GM12878 (cell line): ENCODE measurements at regions not wholly inside any gene's neighbourhood (a gene's known extent, or its start where the extent isn't known, plus 50 kb on each side); places are given as distances from the start of the nearest gene placed in this dataset.

ENCODE experiments used
- ATAC-seq: fragments of 200-7000 bp; cut with Tn5 transposase; 3 replicates; pipeline ENCODE4 v1.9.1; 2020; ENCODE audit warnings: mild to moderate bottlenecking, moderate library complexity
- BruUV-seq: library from RNA; stranded (reverse); fragments of 400-500 nt; replicated peaks from 2 replicates; lab custom pipeline; 2021; lab: Mats Ljungman, UMichigan
- CTCF ChIA-PET: fragments of 300-600 bp; sonication (Branson Sonifier 250); formaldehyde crosslinking; extraction: SDS; loops from one replicate; lab custom pipeline; 2021; ENCODE audit warnings: inconsistent platforms; lab: Yijun Ruan, JAX
- POLR2A ChIA-PET: fragments of 350-600 bp; formaldehyde crosslinking; extraction: SDS; loops from one replicate; lab custom pipeline; 2021; ENCODE audit warnings: inconsistent platforms; lab: Charles Lee
- RAD21 ChIA-PET: fragments of 300-600 bp; sonication (Branson Sonifier 250); formaldehyde crosslinking; loops from one replicate; lab custom pipeline; 2023; ENCODE audit warnings: antibody characterized with exemption; ENCODE audit not compliant: unreplicated experiment; lab: Charles Lee
- SMC1A ChIA-PET: fragments of 300-600 bp; sonication (Branson Sonifier 250); formaldehyde crosslinking; loops from one replicate; lab custom pipeline; 2023; ENCODE audit not compliant: unreplicated experiment, uncharacterized antibody; lab: Charles Lee
- DNase-seq: peaks from one replicate; pipeline ENCODE4 v3.0.0-alpha.2; 2011; ENCODE audit warnings: low read depth, low spot score
- FAIRE-seq: peaks from 3 replicates; lab custom pipeline; 2011; peaks lifted over from hg19 to GRCh38; lab: Jason Lieb, UNC
- H2AFZ ChIP-seq: 2 replicates; pipeline ENCODE4 v1.6.0; 2011; ENCODE audit warnings: low read depth, low read length, control low read depth; ENCODE audit not compliant: control insufficient read depth
- H3K27ac ChIP-seq: 2 replicates; pipeline ENCODE4 v1.5.1; 2011; ENCODE audit warnings: control low read depth; ENCODE audit not compliant: control insufficient read depth, insufficient read depth
- H3K27me3 ChIP-seq, 2 experiments: replicated peaks in 1 of 2; 2 replicates each; pipeline versions ENCODE4 v1.6.0 to v1.6.1; 2011; ENCODE audit warnings: low read length in 1 of 2; ENCODE audit not compliant: control insufficient read depth in 2 of 2, insufficient read depth in 2 of 2
- H3K36me3 ChIP-seq, 2 experiments: 2 replicates each; pipeline ENCODE4 v1.5.1; 2011; ENCODE audit warnings: low read length in 1 of 2; ENCODE audit not compliant: control insufficient read depth in 2 of 2, insufficient read depth in 2 of 2
- H3K4me1 ChIP-seq: 2 replicates; pipeline ENCODE4 v1.6.1; 2011; ENCODE audit warnings: mild to moderate bottlenecking, low read length, moderate library complexity, mixed read lengths; ENCODE audit not compliant: control insufficient read depth, insufficient read depth
- H3K4me2 ChIP-seq: 2 replicates; pipeline ENCODE4 v1.6.0; 2011; ENCODE audit warnings: control low read depth; ENCODE audit not compliant: control insufficient read depth, insufficient read depth
- H3K4me3 ChIP-seq: fragments of 200-600 bp; sonication (generic); 2 replicates; pipeline ENCODE4 v1.5.1; 2016
- H3K79me2 ChIP-seq: 2 replicates; pipeline ENCODE4 v1.6.0; 2011; ENCODE audit warnings: low read length; ENCODE audit not compliant: control insufficient read depth, insufficient read depth
- H3K9ac ChIP-seq: 2 replicates; pipeline ENCODE4 v1.8.0; 2011; ENCODE audit warnings: low read length, control low read depth, mixed read lengths; ENCODE audit not compliant: control insufficient read depth, insufficient read depth
- H3K9me3 ChIP-seq: replicated peaks from 3 replicates; pipeline ENCODE4 v1.5.1; 2011; ENCODE audit warnings: mild to moderate bottlenecking, low read length; ENCODE audit not compliant: control insufficient read depth, insufficient read depth
- H4K20me1 ChIP-seq: 2 replicates; pipeline ENCODE4 v1.6.0; 2011; ENCODE audit not compliant: control insufficient read depth, insufficient read depth
- EP300 ChIP-seq, 2 experiments: fragments of 150-350 bp in 1 of 2; IDR thresholded peaks; 2 replicates each; pipeline ENCODE4 v1.6.1; 2011 to 2012; ENCODE audit warnings: low read depth in 2 of 2, low read length in 2 of 2, borderline replicate concordance in 1 of 2, improper control_type of control experiment in 1 of 2, inconsistent platforms in 1 of 2; ENCODE audit not compliant: control insufficient read depth in 1 of 2
- ESRRA ChIP-seq: IDR thresholded peaks from 2 replicates; pipeline ENCODE4 v1.6.1; 2012; ENCODE audit warnings: mild to moderate bottlenecking, low read length, improper control_type of control experiment
- FOS ChIP-seq: IDR thresholded peaks from 3 replicates; pipeline ENCODE4 v1.6.1; 2011; ENCODE audit warnings: borderline replicate concordance; ENCODE audit not compliant: insufficient read length; ENCODE audit errors: extremely low read depth
- MTA3 ChIP-seq: IDR thresholded peaks from 2 replicates; pipeline ENCODE4 v1.6.1; 2012; ENCODE audit warnings: low read length, inconsistent platforms, borderline replicate concordance
- PML ChIP-seq: IDR thresholded peaks from 2 replicates; pipeline ENCODE4 v1.6.1; 2012; ENCODE audit warnings: low read length, inconsistent platforms
- RELA ChIP-seq: fragments of 450-650 bp; IDR thresholded peaks from 2 replicates; pipeline ENCODE4 v1.8.0; 2014; ENCODE audit warnings: borderline replicate concordance; ENCODE audit not compliant: partially characterized antibody
- SIX5 ChIP-seq: IDR thresholded peaks from 2 replicates; pipeline ENCODE4 v1.6.1; 2011; ENCODE audit warnings: mild to moderate bottlenecking, low read depth, low read length, moderate library complexity; ENCODE audit not compliant: severe bottlenecking
- TBL1XR1 ChIP-seq: IDR thresholded peaks from 2 replicates; pipeline ENCODE4 v1.6.1; 2012; ENCODE audit warnings: low read depth, low read length, improper control_type of control experiment
- ZZZ3 ChIP-seq: IDR thresholded peaks from 2 replicates; pipeline ENCODE4 v1.6.1; 2011; ENCODE audit warnings: low read depth; ENCODE audit not compliant: control insufficient read depth, insufficient read length
- WGBS: methylation state at CpG from one replicate; pipeline ENCODE4 v1.1.6; 2016; ENCODE audit warnings: low lambda C conversion rate; ENCODE audit not compliant: insufficient replicate concordance, insufficient coverage; ENCODE audit errors: missing lambda C conversion rate; 5-methylcytosine and 5-hydroxymethylcytosine counted together
- in situ Hi-C: fragments of 300-500 bp; cut with MboI; formaldehyde crosslinking; loops from 9 replicates; pipeline ENCODE4 v1.14.3; 2018; ENCODE audit warnings: mixed read lengths
- intact Hi-C: fragments of 100-400 bp; cut with micrococcal nuclease; formaldehyde crosslinking; loops from one replicate; pipeline ENCODE4 v1.14.2; 2022; ENCODE audit not compliant: unreplicated experiment
- TF ChIP-seq, protein P1 (sequence below): IDR thresholded peaks from 2 replicates; pipeline ENCODE4 v1.6.1; 2011; ENCODE audit warnings: borderline replicate concordance, low read depth, mild to moderate bottlenecking, moderate library complexity, low read length; ENCODE audit not compliant: insufficient read depth, poor library complexity, severe bottlenecking
- TF ChIP-seq, protein P2 (sequence below): IDR thresholded peaks from 2 replicates; pipeline ENCODE4 v1.6.1; 2012; ENCODE audit warnings: low read depth, low read length, improper control_type of control experiment
- TF ChIP-seq, protein P3 (sequence below): fragments of 450-650 bp; IDR thresholded peaks from 2 replicates; pipeline ENCODE4 v1.6.1; 2016; ENCODE audit warnings: mild to moderate bottlenecking
- TF ChIP-seq, protein P4 (sequence below): IDR thresholded peaks from 2 replicates; pipeline ENCODE4 v1.6.1; 2012; ENCODE audit warnings: improper control_type of control experiment, low read depth, low read length; ENCODE audit not compliant: insufficient replicate concordance

DNA sequence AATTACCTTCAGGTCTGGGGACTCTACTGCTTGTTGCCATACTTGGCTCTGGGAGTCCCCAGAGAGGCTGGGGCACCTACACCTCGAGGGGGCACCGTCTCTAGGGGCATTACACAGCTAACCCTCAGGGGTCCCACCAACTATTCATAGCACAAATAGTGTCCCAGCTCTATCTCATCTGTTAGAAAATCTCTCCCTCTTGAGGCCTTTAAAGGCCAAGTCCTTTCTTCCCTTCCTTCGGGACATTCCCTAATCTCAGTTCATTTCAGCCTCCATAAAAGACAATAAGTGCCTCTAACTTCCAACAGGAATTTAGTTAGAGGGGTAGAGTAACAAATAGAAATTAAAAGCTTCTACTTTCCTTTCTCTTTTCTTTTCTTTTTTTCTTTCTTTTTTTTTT lies 55.8 kb upstream of the SORBS2 start:
- Histone ChIP-seq H3K4me3 (no peak overlapping the region), H3K9ac (no peak overlapping the region), H3K9me3 (no peaks in the 10 kb centered on the region), H3K4me1 (no peaks in the 10 kb centered on the region), H4K20me1 (no peaks in the 10 kb centered on the region), H3K27ac (no peak overlapping the region), H3K36me3 (no peaks in the 10 kb centered on the region), H3K4me2 (no peak overlapping the region), H2AFZ (no peak overlapping the region), H3K79me2 (no peaks in the 10 kb centered on the region), H3K27me3 (no peaks in the 10 kb centered on the region; a peak in 2 of 4 replicates)
- intact Hi-C loops = no loop called here
- ATAC-seq (no peak), FAIRE-seq (no peak), DNase-seq (no peak)
- ChIA-PET RAD21 (no interaction called here), CTCF (no interaction called here), POLR2A (no interaction called here), SMC1A (no interaction called here)
- BruUV-seq = no TSS peak
- in situ Hi-C loops = no loop called here
- 16% methylated on average over 3 of the region's 3 CpGs for WGBS
- TF ChIP-seq, protein P1, sequence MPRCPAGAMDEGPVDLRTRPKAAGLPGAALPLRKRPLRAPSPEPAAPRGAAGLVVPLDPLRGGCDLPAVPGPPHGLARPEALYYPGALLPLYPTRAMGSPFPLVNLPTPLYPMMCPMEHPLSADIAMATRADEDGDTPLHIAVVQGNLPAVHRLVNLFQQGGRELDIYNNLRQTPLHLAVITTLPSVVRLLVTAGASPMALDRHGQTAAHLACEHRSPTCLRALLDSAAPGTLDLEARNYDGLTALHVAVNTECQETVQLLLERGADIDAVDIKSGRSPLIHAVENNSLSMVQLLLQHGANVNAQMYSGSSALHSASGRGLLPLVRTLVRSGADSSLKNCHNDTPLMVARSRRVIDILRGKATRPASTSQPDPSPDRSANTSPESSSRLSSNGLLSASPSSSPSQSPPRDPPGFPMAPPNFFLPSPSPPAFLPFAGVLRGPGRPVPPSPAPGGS = no peak
- TF ChIP-seq RELA (no peak), EP300 (IDR thresholded peaks at IDR 0.05; ENCODE audit: borderline replicate concordance in 1 of 2, control insufficient read depth in 1 of 2, low read depth in 2 of 2, low read length in 2 of 2) (no peak), ESRRA (no peak), TBL1XR1 (no peak), PML (no peak), SIX5 (no peak), MTA3 (no peak), ZZZ3 (no peak), FOS (no peak)
- TF ChIP-seq, protein P2, sequence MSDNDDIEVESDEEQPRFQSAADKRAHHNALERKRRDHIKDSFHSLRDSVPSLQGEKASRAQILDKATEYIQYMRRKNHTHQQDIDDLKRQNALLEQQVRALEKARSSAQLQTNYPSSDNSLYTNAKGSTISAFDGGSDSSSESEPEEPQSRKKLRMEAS = no peak
- TF ChIP-seq, protein P3, sequence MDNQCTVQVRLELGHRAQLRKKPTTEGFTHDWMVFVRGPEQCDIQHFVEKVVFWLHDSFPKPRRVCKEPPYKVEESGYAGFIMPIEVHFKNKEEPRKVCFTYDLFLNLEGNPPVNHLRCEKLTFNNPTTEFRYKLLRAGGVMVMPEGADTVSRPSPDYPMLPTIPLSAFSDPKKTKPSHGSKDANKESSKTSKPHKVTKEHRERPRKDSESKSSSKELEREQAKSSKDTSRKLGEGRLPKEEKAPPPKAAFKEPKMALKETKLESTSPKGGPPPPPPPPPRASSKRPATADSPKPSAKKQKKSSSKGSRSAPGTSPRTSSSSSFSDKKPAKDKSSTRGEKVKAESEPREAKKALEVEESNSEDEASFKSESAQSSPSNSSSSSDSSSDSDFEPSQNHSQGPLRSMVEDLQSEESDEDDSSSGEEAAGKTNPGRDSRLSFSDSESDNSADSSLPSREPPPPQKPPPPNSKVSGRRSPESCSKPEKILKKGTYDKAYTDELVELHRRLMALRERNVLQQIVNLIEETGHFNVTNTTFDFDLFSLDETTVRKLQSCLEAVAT = no peak
- TF ChIP-seq, protein P4, sequence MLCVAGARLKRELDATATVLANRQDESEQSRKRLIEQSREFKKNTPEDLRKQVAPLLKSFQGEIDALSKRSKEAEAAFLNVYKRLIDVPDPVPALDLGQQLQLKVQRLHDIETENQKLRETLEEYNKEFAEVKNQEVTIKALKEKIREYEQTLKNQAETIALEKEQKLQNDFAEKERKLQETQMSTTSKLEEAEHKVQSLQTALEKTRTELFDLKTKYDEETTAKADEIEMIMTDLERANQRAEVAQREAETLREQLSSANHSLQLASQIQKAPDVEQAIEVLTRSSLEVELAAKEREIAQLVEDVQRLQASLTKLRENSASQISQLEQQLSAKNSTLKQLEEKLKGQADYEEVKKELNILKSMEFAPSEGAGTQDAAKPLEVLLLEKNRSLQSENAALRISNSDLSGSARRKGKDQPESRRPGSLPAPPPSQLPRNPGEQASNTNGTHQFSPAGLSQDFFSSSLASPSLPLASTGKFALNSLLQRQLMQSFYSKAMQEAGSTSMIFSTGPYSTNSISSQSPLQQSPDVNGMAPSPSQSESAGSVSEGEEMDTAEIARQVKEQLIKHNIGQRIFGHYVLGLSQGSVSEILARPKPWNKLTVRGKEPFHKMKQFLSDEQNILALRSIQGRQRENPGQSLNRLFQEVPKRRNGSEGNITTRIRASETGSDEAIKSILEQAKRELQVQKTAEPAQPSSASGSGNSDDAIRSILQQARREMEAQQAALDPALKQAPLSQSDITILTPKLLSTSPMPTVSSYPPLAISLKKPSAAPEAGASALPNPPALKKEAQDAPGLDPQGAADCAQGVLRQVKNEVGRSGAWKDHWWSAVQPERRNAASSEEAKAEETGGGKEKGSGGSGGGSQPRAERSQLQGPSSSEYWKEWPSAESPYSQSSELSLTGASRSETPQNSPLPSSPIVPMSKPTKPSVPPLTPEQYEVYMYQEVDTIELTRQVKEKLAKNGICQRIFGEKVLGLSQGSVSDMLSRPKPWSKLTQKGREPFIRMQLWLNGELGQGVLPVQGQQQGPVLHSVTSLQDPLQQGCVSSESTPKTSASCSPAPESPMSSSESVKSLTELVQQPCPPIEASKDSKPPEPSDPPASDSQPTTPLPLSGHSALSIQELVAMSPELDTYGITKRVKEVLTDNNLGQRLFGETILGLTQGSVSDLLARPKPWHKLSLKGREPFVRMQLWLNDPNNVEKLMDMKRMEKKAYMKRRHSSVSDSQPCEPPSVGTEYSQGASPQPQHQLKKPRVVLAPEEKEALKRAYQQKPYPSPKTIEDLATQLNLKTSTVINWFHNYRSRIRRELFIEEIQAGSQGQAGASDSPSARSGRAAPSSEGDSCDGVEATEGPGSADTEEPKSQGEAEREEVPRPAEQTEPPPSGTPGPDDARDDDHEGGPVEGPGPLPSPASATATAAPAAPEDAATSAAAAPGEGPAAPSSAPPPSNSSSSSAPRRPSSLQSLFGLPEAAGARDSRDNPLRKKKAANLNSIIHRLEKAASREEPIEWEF = no peak
